Iris pigment epithelial cell (primary cell): ENCODE measurements at regions not wholly inside any gene's neighbourhood (a gene's known extent, or its start where the extent isn't known, plus 50 kb on each side); places are given as distances from the start of the nearest gene placed in this dataset.
A peak's percentile ranks its signal among the peaks of the same experiment; 100 is the strongest.

ENCODE experiments used
- DNase-seq: peaks from one replicate; pipeline ENCODE4 v3.0.0-alpha.2; 2011; ENCODE audit warnings: low read depth

GRCh38 chr17:69605571-69605970, 191.1 kb downstream of the MAP2K6 start:
- no peak for DNase-seq

DNA sequence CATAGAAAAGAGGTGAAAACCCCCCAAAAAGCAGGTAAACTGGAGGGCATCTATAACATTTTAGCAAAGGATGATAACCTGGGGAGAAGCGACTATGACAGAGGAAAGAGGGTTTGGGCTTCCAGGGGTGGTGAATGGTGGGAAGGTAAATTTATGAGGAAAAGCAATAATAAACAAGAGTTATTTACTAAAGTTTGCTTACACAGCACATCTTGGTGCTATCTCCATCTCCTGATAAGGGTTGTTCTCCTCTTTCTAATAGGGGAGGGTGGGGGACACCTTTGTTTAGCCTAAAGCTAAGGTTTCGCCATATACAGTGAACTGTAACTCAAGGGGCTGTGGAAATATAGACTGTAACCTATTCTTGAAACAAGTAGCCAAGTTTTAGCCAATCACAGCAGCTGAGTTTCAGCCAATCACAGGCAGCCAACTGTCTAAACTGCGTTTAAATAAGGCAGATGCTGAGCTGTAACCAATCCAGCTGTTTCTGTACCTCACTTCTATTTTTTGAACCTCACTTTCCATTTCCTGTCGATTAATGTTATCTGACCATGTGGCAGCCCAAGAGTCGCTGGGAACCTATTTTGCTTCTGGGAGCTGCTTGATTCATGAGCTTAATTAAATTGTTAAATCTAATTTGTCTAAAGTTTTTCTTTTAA, 191.8 kb downstream of the MAP2K6 start:
- DNase-seq, result no peak

GRCh38 chr17:69607162-69607834, 192.8 kb downstream of the MAP2K6 start:
- peak; percentile 91 for DNase-seq

- no peak for DNase-seq
Measured at GRCh38 chr17:69608141-69608540, 193.6 kb downstream of the MAP2K6 start.

- peak; percentile 97 for DNase-seq
Measured at GRCh38 chr17:69608808-69609472, 194.4 kb downstream of the MAP2K6 start.

- DNase-seq, result peak; percentile 60
Measured at GRCh38 chr17:69609473-69610305, 195.2 kb downstream of the MAP2K6 start.

DNA sequence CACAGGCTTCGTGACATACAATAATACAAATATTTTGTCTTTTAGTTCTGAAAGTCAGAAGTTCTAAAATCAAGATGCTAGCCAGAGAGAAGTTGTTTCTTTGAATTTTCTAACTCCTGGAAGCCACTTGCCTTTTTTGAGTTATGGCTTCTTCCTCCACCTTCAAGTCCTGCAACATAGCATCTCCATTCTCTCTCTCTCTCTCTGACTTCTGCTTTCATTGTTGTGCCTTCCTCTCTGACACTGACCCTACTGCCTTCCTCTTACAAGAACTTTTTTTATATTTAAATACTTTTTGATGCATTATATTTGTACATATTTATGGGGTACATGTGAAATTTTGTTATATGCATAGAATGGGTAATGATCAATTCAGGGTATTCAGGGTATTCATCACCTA, 205.9 kb downstream of the MAP2K6 start:
- no peak for DNase-seq

GRCh38 chr17:69625474-69625873, 211.0 kb downstream of the MAP2K6 start:
- DNase-seq, result no peak

DNA sequence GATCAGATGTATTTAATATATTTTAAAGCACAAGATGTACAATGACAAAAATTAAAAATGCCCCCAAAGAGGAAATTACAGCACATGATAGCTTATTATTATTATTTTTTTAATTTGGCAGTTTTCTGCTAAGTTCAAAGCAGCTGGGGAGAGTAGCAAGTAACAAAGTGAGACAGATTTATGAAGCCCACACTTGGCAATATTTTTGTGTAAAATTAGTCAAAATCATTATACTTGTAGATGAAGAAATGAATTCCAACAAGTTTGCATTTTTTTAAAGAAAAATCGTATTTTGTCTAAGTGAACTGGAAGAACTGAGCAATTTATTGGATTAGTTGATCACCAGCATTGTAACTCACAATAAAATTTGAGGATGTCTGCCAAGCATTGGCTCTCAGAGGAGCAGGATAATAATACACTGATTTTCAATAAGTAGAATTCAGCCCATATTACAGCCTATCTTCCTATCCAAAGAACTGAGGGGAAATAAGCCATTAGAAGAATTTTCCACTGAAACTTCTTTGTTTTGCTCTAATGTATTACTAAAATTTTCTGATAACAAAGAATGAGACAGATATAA, 215.6 kb downstream of the MAP2K6 start:
- no peak for DNase-seq

DNA sequence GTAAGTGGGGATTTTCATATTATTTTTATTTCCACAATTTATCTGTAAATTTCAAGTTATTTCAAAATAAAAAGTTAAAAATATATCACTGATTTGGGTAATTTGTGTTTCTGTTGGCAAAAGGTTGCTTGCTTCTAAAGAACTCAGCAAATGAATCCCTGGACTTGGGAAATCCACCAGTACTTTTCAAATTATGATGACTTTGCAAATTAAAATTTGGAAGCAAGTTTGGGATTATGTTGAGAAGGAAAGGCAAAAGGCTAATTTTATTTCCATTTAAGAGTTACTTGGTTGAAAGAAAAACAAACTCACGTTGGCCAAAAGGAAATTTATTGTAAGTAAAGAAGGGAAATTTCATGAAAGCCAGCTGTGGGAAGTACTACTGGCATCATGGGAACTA, 220.3 kb downstream of the MAP2K6 start:
- DNase-seq, result no peak

- DNase-seq, result peak; percentile 70
Measured at GRCh38 chr17:69637446-69638156, 223.1 kb downstream of the MAP2K6 start.

DNA sequence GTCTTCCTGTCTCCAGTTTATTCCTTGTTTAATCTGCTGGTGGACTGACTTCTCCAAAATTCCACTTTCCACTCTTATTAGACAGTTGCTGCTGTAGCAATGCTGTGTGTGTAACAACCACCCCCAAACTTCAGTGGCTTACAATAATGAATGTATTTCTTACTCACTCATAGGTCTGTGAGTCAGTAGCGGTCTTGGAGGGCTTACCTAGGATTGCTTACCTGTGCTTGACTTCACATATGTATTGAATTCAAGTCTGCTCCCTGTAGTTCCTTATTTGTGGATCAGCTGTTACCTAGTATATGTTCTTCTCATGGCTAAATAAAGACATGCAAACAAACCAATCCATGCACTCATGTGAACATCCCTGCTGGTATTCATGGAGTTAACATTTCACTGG, 224.6 kb downstream of the MAP2K6 start:
- no peak for DNase-seq

GRCh38 chr17:69640073-69640472, 225.6 kb downstream of the MAP2K6 start:
- DNase-seq, result no peak

- no peak for DNase-seq
Measured at GRCh38 chr17:69643686-69644085, 229.2 kb downstream of the MAP2K6 start.

- no peak for DNase-seq
Measured at GRCh38 chr17:69646729-69647128, 232.2 kb downstream of the MAP2K6 start.

DNA sequence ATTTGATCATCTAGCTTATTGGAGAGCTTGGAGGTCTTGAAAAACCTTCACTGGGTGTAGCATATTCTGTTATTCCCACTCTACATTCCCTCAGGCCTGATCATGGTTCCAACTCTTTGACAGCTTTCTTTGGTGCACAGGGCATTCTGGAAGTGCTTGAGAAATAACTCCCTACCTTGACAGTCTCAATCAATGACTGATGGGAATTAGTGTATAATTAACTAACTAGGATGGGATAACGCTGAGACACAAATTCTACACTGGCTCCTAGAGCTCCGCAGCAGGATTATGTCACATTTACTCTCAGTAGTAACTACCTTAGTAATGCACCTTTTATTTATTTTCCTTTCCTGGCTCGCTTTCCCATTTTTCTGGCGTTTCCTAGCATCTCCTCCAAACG, 236.4 kb downstream of the MAP2K6 start:
- DNase-seq, result no peak

DNA sequence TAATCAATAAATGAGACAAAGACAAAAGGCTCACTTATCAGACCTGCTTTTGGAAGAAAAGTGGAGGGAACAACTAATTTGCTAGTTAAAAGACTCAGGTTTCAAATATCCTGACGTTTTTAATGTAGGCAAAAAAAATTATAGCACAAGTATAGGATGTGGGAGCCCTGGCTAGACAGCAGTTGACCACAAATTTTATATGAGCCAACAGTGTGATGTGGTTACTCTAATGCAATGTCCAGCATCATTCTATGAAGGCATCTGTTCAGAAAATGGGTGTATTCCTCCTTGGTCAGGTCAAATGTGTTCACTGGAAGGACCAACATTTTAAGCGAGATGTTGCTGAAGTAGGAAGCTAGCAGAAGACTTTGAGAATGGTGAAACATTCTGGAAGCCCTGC, 237.4 kb downstream of the MAP2K6 start:
- peak; percentile 17 for DNase-seq

GRCh38 chr17:69654981-69655855, 240.7 kb downstream of the MAP2K6 start:
- peak; percentile 94 for DNase-seq

GRCh38 chr17:69655902-69656301, 241.4 kb downstream of the MAP2K6 start:
- no peak for DNase-seq

- peak; percentile 34 for DNase-seq
Measured at GRCh38 chr17:69669441-69670178, 255.1 kb downstream of the MAP2K6 start.
